Activated naive CD4-positive, alpha-beta T cell treated with anti-CD3 and anti-CD28 coated beads, Interleukin-2, amount 50 U/mL, for 24 hours (primary cell): ENCODE measurements at regions not wholly inside any gene's neighbourhood (a gene's known extent, or its start where the extent isn't known, plus 50 kb on each side); places are given as distances from the start of the nearest gene placed in this dataset.
"Not testable (repeated sequence)": the region's sequence is repeated elsewhere in the genome, so short reads cannot be mapped to it uniquely, and the experiment has no call there.

Experiments used
- H3K27ac Mint-ChIP-seq: one replicate; pipeline ENCODE4 v1.8.0; 2021; ENCODE audit warnings: mild to moderate bottlenecking, mixed read lengths
- H3K27me3 Mint-ChIP-seq: one replicate; pipeline ENCODE4 v1.8.0; 2021; ENCODE audit warnings: mixed read lengths
- H3K36me3 Mint-ChIP-seq: one replicate; pipeline ENCODE4 v1.8.0; 2021; ENCODE audit warnings: mixed read lengths
- H3K4me1 Mint-ChIP-seq: one replicate; pipeline ENCODE4 v1.8.0; 2021; ENCODE audit warnings: mixed read lengths
- H3K4me3 Mint-ChIP-seq: one replicate; pipeline ENCODE4 v1.8.0; 2021; ENCODE audit warnings: mild to moderate bottlenecking, mixed read lengths
- H3K9me3 Mint-ChIP-seq: one replicate; pipeline ENCODE4 v1.8.0; 2021; ENCODE audit warnings: mixed read lengths

GRCh38 chr10:44009891-44010632 lies 361.4 kb upstream of the ZNF32 start:
- Mint-ChIP-seq H3K9me3 (no peaks in the 10 kb centered on the region), H3K4me3 (no peak overlapping the region), H3K4me1 (no peaks in the 10 kb centered on the region), H3K27me3 (peaks cover 3% of the 10 kb centered on the region), H3K27ac (no peak overlapping the region), H3K36me3 (no peaks in the 10 kb centered on the region)

GRCh38 chr10:44008917-44009709 lies 360.4 kb upstream of the ZNF32 start:
- H3K27ac Mint-ChIP-seq, result no peak overlapping the region
- no peaks in the 10 kb centered on the region for H3K4me1 Mint-ChIP-seq
- H3K9me3 Mint-ChIP-seq, result no peaks in the 10 kb centered on the region
- no peak overlapping the region for H3K4me3 Mint-ChIP-seq
- H3K36me3 Mint-ChIP-seq, result no peaks in the 10 kb centered on the region
- H3K27me3 Mint-ChIP-seq, result peaks cover 3% of the 10 kb centered on the region

- no peaks in the 10 kb centered on the region for H3K4me1 Mint-ChIP-seq
- no peaks in the 10 kb centered on the region for H3K36me3 Mint-ChIP-seq
- no peak overlapping the region for H3K27ac Mint-ChIP-seq
- no peaks in the 10 kb centered on the region for H3K9me3 Mint-ChIP-seq
- H3K4me3 Mint-ChIP-seq, result no peak overlapping the region
- peaks cover 3% of the 10 kb centered on the region for H3K27me3 Mint-ChIP-seq
These were observed 359.7 kb upstream of the ZNF32 start for GRCh38 chr10:44008270-44008916.

GRCh38 chr10:44006771-44007170 lies 358.1 kb upstream of the ZNF32 start:
- H3K36me3 Mint-ChIP-seq, result no peaks in the 10 kb centered on the region
- no peaks in the 10 kb centered on the region for H3K9me3 Mint-ChIP-seq
- H3K4me3 Mint-ChIP-seq, result no peak overlapping the region
- no peaks in the 10 kb centered on the region for H3K4me1 Mint-ChIP-seq
- peaks cover 5% of the 10 kb centered on the region for H3K27me3 Mint-ChIP-seq
- H3K27ac Mint-ChIP-seq, result no peak overlapping the region

GRCh38 chr10:44005788-44006099 lies 357.1 kb upstream of the ZNF32 start:
- Mint-ChIP-seq H3K36me3 (no peaks in the 10 kb centered on the region), H3K27ac (no peak overlapping the region)

GRCh38 chr10:44004913-44005787 lies 356.5 kb upstream of the ZNF32 start:
- Mint-ChIP-seq H3K36me3 (no peaks in the 10 kb centered on the region), H3K27ac (no peak overlapping the region), H3K9me3 (no peaks in the 10 kb centered on the region), H3K27me3 (peaks cover 5% of the 10 kb centered on the region), H3K4me1 (no peaks in the 10 kb centered on the region), H3K4me3 (no peak overlapping the region)

More at GRCh38 chr10:44005788-44006099, 357.1 kb upstream of the ZNF32 start:
- Mint-ChIP-seq H3K27me3 (peaks cover 5% of the 10 kb centered on the region), H3K4me1 (no peaks in the 10 kb centered on the region), H3K9me3 (no peaks in the 10 kb centered on the region), H3K4me3 (no peak overlapping the region)

- Mint-ChIP-seq H3K27me3 (peaks cover 8% of the 10 kb centered on the region), H3K36me3 (no peaks in the 10 kb centered on the region), H3K9me3 (no peaks in the 10 kb centered on the region), H3K27ac (no peak overlapping the region), H3K4me3 (no peak overlapping the region), H3K4me1 (no peaks in the 10 kb centered on the region)
These were observed 349.5 kb upstream of the ZNF32 start for GRCh38 chr10:43998021-43998809.

GRCh38 chr10:43997330-43997729 lies 348.6 kb upstream of the ZNF32 start:
- Mint-ChIP-seq H3K27me3 (peaks cover 6% of the 10 kb centered on the region), H3K4me3 (no peak overlapping the region), H3K36me3 (no peaks in the 10 kb centered on the region), H3K4me1 (no peaks in the 10 kb centered on the region), H3K27ac (no peak overlapping the region), H3K9me3 (no peaks in the 10 kb centered on the region)

- no peak overlapping the region for H3K4me3 Mint-ChIP-seq
- H3K9me3 Mint-ChIP-seq, result no peaks in the 10 kb centered on the region
- H3K27ac Mint-ChIP-seq, result no peak overlapping the region
- H3K4me1 Mint-ChIP-seq, result no peaks in the 10 kb centered on the region
- peaks cover 8% of the 10 kb centered on the region for H3K27me3 Mint-ChIP-seq
- no peaks in the 10 kb centered on the region for H3K36me3 Mint-ChIP-seq
These were observed 345.9 kb upstream of the ZNF32 start for GRCh38 chr10:43994539-43994938.

- not testable (repeated sequence) for H3K4me1 Mint-ChIP-seq, H3K36me3 Mint-ChIP-seq, H3K9me3 Mint-ChIP-seq, H3K27me3 Mint-ChIP-seq, H3K27ac Mint-ChIP-seq, H3K4me3 Mint-ChIP-seq
These were observed 344.1 kb upstream of the ZNF32 start for GRCh38 chr10:43992816-43993215.

- no peaks in the 10 kb centered on the region for H3K36me3 Mint-ChIP-seq
- no peaks in the 10 kb centered on the region for H3K4me1 Mint-ChIP-seq
- peaks cover 2% of the 10 kb centered on the region for H3K27me3 Mint-ChIP-seq
- H3K27ac Mint-ChIP-seq, result no peak overlapping the region
- H3K9me3 Mint-ChIP-seq, result no peaks in the 10 kb centered on the region
- no peak overlapping the region for H3K4me3 Mint-ChIP-seq
These were observed 337.7 kb upstream of the ZNF32 start for GRCh38 chr10:43986374-43986773.

GRCh38 chr10:43985941-43986340 lies 337.3 kb upstream of the ZNF32 start:
- H3K4me1 Mint-ChIP-seq, result no peaks in the 10 kb centered on the region
- no peaks in the 10 kb centered on the region for H3K9me3 Mint-ChIP-seq
- peaks cover 2% of the 10 kb centered on the region for H3K27me3 Mint-ChIP-seq
- no peaks in the 10 kb centered on the region for H3K36me3 Mint-ChIP-seq
- no peak overlapping the region for H3K4me3 Mint-ChIP-seq
- H3K27ac Mint-ChIP-seq, result no peak overlapping the region

GRCh38 chr10:43983856-43984271 lies 335.2 kb upstream of the ZNF32 start:
- Mint-ChIP-seq H3K4me3 (no peak overlapping the region), H3K4me1 (peaks cover 7% of the 10 kb centered on the region), H3K27ac (no peak overlapping the region), H3K9me3 (no peaks in the 10 kb centered on the region), H3K36me3 (no peaks in the 10 kb centered on the region), H3K27me3 (no peaks in the 10 kb centered on the region)

- Mint-ChIP-seq H3K36me3 (no peaks in the 10 kb centered on the region), H3K9me3 (no peaks in the 10 kb centered on the region), H3K27me3 (no peaks in the 10 kb centered on the region), H3K4me3 (no peak overlapping the region), H3K27ac (no peak overlapping the region), H3K4me1 (peaks cover 7% of the 10 kb centered on the region)
These were observed 334.7 kb upstream of the ZNF32 start for GRCh38 chr10:43983405-43983804.

GRCh38 chr10:43982250-43982649 lies 333.6 kb upstream of the ZNF32 start:
- H3K36me3 Mint-ChIP-seq, result no peaks in the 10 kb centered on the region
- H3K4me3 Mint-ChIP-seq, result no peak overlapping the region
- no peaks in the 10 kb centered on the region for H3K9me3 Mint-ChIP-seq

More at GRCh38 chr10:43982250-43982649, 333.6 kb upstream of the ZNF32 start:
- Mint-ChIP-seq H3K27me3 (no peaks in the 10 kb centered on the region), H3K4me1 (peaks cover 7% of the 10 kb centered on the region), H3K27ac (no peak overlapping the region)
